ENCODE measurements at regions not wholly inside any gene's neighbourhood (a gene's known extent, or its start where the extent isn't known, plus 50 kb on each side); places are given as distances from the start of the nearest gene placed in this dataset.

- TF ChIP-seq SUZ12 (IDR thresholded peaks at IDR 0.05; ENCODE audit: extremely low read depth, insufficient read depth, insufficient read length) (no peak), YY1 (IDR thresholded peaks at IDR 0.05; ENCODE audit: insufficient read depth, insufficient read length) (no peak)
These were observed 66.6 kb downstream of the ARHGEF18 start for GRCh38 chr19:7415163-7415856.

Data from NT2/D1 (cell line).